HG02798 (cell line): ENCODE measurements at regions not wholly inside any gene's neighbourhood (a gene's known extent, or its start where the extent isn't known, plus 50 kb on each side); places are given as distances from the start of the nearest gene placed in this dataset.

Experiments
- ATAC-seq: cut with Tn5 transposase; IDR thresholded peaks from one replicate; pipeline ENCODE4 v1.9.1; 2021; ENCODE audit warnings: mild to moderate bottlenecking; ENCODE audit not compliant: unreplicated experiment, poor library complexity

DNA sequence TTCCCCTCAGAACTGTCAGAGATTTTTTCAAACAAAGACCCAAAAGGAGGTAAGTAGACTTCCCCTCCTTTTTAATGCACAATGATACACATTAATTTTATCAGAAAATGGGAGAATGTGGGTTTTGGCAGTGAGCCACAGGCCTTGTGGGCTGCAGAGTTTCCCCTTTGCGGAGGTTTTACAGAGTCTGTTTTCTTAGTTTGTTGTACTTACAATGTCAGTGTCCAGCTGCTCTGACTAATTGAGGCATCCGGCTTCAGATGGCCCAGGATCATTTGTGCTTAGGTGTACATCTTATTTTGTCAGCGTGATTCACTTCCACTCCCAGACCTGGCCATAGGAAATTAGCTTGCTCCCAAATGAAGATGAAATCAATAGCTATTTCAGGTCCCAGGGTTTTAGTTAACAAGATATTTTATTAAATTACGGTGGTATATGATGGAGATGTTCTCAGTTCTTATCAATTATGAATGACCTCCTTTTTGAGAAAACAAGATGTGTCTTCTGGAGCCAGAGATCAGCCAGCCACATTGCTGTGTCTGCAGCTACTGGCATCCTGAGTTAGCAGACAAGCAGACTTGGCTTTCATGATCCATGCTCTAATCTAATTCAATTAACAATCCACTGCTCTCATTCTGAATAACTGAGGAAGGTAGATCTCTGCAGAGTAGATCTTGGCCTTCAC is 1086.6 kb upstream of the SORCS1 start:
- ATAC-seq, result no peak

DNA sequence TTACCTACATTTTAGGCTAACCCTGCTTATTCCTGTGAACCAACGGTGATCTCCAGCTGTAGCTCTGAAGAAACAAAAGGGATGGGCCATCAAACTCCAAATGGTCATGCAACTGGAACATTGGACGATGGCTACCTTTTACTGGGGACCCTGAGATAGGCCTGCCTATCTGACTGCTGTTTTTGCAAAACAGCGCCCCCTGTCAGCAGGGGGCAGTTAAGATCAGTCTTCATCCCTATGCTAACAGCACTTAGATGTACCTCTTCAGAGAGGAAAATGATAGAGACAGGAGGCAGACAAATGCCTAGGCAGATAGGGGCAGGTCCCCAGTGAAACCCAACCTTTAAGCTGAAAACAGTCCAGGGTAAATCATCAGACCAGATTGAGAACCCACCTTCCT is 1085.4 kb upstream of the SORCS1 start:
- no peak for ATAC-seq

DNA sequence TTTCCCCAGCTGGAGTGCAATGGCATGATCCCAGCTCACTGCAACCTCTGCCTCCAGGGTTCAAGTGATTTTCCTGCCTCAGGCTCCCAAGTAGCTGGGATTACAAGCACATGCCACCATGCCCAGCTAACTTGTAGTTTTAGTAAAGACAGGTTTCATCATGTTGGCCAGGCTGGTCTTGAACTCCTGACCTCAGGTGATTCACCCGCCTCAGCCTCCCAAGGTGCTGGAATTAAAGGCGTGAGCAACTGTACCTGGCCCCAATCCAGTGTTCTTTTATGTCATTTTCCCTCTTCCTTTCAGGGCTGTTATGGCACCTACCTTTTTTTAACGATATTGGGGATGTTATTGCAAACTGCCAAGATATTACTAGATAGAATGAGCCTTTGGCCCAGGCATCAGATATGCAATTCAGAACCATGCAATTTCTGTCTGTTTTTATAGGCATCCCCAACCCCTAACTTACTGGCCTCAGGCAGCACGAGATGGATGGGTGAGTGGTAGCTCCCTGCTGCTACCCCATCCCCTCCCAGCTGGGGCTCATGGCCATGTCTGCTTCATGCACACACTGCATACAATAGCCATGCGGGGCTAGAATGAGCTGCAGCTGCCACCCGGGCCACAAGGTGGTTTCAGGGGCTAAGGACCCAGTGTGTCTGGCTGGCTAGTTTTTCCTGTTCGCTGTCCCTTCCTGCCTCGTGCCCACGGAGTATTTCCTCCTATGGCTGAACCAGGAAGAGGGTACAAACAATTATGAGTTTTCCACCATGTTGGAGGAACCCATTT is 1080.1 kb upstream of the SORCS1 start:
- ATAC-seq, result no peak

DNA sequence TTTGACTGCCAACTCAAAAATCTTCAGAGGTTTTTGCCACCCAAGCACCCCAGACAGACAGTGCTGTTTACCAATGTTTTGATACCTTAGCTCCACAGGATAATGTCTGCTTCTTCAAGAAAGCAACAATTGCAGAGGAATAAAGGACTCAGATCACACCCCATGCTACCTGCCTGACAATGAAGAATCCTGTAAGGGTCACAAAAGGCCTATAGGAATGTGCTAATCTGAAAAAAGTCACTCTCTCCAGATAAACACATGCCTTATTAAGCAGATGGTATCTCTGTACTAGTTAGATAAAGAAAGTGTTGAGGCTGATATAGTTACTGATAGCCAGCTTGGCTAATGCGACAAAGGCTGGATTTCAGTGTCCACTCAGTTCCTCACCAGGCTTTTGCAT is 1076.7 kb upstream of the SORCS1 start:
- no peak for ATAC-seq

GRCh38 chr10:108238261-108238660 is 1073.8 kb upstream of the SORCS1 start:
- no peak for ATAC-seq

DNA sequence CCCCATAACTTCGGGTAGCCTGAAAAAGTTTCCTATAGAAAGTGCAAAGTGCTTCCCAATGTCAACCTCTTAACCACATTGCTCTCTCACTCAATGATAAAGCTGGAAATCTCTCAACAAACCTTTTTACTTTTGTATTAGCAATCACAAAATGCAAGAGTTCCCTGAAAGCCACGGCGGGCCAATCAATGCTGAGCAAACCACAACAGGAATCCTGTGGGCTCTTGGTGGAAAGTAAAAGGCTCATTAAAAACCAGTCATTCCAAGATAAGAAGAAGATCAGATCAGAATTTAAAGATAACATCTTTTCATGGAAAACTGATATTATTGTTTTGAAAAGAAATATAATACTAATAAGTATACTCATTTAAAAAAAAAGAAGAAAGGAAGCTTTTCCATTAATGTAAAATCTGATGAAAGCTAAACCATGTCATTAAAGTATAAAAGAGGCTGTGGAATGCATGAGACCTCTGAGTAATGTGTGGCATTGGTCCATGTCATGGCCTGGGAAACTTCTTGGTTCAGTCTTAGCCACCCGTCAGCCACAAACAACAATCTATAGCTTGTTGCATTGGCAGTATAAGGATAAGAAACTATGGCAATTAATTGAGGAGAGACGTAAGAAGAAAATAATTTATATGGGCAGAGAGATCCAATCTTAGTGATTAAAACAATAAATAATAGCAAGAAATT is 1066.1 kb upstream of the SORCS1 start:
- no peak for ATAC-seq

DNA sequence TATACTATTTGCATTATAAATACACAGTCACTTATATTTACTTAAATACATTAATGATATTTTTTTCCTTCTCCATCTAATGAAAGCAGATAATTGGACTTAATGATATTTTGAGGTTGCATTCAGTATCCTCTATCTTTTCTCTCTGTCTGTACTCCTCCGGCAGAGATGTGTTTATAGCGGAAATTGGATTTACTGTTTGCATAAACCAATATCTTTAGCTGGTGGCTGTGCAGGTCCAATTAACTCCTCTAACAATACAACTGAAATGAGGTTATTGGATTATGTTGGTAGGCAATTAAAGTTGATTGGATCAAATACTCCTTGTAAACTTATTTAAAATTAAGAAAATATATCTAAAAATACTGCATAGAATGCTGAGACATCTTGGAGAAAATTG is 1044.2 kb upstream of the SORCS1 start:
- ATAC-seq, result no peak

GRCh38 chr10:108208038-108208437 is 1043.5 kb upstream of the SORCS1 start:
- no peak for ATAC-seq

DNA sequence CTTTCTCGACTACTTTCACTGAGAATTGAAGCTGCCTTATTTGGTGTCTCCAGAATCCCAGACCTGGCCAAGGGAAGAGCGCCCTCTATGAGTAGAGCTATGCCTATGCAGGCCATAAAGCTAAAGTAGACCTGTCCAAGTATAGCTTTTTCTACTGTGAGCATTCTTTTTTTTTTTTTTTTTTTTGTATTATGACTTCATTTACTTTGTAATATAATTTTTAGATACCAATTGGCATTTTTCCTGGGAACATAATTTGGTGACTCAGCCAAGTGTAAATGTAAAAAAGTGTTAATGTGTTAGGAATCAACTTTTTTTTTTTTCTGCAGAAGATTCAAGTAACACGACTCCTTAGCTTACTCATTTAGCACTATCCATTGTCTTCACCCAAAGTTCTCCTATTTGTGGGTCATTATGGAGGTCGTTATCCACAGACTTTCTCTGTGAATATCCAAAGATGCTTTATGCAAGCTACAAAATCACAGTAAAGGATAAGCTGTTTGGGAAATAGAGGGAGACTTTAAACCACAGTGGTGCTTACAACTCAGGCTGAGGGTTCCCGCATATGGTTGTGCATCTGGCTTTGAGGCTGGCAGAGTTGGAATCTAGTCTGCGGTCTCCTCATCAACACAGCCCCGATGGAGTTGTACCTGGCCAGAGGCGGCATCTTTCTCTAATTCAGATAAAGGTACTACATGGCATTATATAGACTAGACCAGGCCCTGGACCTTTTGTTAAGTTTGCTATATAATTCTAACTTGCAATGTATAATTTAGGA is 1040.2 kb upstream of the SORCS1 start:
- ATAC-seq, result peak; percentile 87

DNA sequence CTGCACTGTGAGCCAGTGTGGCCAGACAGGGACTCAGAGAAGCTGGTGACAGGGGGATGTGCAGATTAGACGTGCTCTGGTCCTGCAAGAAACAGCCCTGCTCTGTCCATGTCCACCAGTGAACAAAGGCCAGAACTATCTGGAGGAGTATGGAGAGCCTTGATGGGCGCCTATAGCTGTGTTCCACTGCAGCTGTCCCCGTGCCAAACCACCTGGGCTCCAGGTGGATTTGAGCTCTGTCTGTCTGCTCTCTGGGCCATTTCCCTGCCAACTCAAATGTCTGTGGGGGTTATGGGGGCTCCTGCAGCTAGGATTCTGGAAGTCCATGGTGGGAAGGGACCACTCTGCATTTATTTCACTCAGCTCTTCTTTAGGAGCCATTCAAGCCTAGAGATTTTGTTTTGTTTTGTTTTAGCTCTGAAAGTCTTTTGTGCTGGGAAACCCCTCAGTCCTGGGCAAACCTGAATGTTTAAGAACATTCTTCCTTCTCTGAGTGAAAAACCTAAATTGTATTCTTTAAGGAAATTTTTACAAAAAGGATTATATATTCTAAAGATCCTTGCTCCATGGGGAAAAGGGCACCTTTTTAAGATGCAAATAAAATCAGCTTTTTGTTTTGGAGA is 1039.5 kb upstream of the SORCS1 start:
- no peak for ATAC-seq

DNA sequence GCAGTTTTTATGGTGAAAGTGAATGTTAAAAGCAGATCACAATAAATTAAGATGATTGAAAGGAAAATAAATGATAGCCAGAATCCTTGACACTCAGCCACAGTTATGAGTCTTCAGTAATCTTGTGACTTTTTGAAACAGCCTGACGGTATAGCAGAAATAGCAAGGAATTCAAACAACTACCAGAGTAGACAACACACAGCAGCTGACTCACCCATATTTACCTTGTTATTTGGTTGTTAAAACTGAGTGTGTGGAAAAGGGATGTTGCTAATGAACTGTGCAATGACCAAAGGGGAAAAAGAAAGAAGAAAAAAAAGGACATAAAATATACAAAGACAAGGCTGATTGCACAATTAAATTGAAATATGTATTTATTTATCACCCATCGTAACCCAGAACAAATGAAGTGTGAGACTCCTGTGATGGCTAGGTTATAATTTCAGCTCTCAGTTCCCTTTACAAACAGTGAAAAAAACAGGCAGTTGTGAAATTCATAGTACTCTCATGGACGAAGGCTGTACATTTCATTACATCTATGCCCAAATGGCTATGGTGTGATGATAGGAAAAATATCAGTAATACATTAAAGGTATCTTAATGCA is 1023.0 kb upstream of the SORCS1 start:
- no peak for ATAC-seq

- ATAC-seq, result no peak
These were observed 1019.6 kb upstream of the SORCS1 start for GRCh38 chr10:108184114-108184513.

DNA sequence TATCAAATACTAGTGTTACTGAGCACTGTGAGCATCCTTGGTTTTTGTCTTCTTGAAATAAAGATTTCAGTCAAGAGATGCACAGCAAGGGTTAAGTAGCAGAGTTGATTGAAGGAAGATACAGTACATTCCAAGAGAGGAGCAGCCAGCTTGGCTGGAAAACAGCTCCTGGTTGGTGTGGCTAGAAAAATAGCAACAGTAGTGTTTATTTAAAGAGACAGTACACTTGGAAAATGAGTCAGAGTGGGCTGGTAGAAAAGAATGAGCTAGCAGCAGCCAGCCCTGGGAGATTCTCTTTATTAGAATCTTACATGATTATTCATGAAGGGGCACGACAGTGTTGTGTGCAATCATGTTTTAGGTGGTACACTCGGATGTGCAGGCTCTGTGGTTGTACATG is 1016.4 kb upstream of the SORCS1 start:
- ATAC-seq, result no peak

- ATAC-seq, result no peak
These were observed 1005.3 kb upstream of the SORCS1 start for GRCh38 chr10:108169846-108170245.

- no peak for ATAC-seq
These were observed 1003.3 kb upstream of the SORCS1 start for GRCh38 chr10:108167766-108168165.

DNA sequence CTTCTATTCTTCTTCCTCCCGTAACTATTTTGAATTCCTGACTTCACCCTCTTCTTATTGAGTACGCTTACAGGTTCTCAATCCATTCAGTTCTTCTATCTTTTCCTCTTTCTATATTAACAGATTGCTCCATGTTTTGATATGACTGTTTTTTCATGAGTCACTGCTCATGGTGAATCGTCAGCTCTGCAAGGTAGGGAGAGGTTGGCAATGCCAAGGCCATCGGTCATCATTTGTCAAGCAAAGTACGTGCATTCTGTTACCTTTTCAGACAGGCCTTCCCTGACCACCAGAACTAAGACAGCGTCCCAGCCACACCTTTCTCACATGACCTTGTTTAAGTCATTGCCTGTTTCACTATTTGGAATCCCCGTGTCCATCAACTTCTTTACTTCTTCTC is 1001.9 kb upstream of the SORCS1 start:
- no peak for ATAC-seq

DNA sequence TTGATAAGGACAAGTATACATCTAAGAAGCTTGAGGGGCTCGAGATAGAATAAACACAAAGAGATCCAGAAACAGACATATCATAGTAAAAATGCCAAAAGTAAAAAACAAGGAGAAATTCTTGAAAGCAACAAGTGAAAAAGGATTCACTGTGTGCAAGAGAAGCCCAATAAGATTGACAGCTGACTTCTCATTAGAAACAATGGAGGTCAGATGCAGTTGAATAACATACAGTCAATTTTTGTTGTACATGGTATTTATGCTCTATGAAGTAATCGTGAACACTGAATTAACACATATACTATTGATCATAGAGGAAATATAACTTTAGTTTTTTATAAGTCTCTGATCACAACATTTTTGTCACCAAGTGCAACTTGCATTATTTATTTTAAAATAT is 982.8 kb upstream of the SORCS1 start:
- ATAC-seq, result no peak

DNA sequence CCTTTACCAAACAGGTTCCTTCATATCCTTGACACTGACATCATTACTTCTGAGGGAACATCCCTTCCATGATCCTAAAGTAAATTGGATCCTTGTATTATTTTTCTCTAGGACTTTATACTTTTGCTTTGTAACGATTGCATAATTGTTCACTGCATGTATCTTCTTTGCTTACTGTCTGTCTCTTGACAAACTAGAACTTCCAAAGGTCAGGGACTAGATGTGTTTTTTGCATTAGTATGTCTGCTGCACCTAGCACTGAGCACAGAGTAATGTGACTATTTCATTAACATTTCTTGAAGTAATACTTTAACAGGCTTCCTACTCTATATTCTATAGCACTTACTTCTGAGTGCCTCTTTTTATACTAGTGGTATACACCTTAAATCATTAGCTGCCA is 976.6 kb upstream of the SORCS1 start:
- no peak for ATAC-seq

DNA sequence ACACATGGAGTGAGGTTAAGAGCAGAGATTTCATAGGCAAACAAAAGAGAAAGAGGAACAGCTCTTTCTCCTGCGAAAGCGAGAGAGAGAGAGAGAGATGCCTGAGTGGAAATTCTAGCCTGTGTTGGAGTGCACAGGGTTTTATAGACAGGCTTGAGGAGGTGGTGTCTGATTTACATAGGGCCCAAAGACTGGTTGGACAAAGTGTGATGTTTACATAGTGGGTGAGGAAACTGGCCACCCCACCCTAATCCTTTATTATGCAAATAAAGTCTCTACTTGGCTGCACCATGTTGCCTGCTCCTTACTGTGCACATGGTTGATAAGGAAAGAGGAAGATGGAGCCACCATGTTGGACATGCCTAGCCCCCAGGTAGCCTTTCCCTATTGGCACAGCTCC is 967.8 kb upstream of the SORCS1 start:
- no peak for ATAC-seq

- no peak for ATAC-seq
These were observed 966.1 kb upstream of the SORCS1 start for GRCh38 chr10:108130575-108130974.
